WI38 (cell line): ENCODE measurements at regions not wholly inside any gene's neighbourhood (a gene's known extent, or its start where the extent isn't known, plus 50 kb on each side); places are given as distances from the start of the nearest gene placed in this dataset.

Source experiments
- H3K4me3 ChIP-seq: 2 replicates; pipeline ENCODE4 v1.5.1; 2011; ENCODE audit warnings: low read depth, mild to moderate bottlenecking, control low read depth, low read length
- TF ChIP-seq, protein P1 (sequence below): IDR thresholded peaks from 2 replicates; pipeline ENCODE4 v1.5.1; 2012; ENCODE audit warnings: low read depth, mild to moderate bottlenecking, control low read depth, low read length

DNA sequence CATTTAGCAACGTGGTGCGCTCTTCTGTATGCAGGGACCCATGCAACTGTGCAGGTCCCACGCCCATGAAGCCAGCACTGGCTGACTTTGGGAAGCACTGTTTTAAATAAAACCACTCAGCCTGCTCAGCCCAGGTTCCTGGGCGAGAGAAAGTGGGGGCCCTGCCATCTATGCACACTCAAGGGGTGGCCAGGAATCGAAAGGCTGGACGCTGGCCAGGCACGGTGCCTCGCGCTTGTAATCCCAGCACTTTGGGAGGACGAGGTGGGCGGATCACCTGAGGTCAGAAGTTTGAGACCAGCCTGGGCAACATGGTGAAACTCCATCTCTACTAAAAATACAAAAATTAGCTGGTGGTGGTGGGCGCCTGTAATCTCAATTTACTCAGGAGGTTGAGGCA is 179.9 kb upstream of the TBX3 start:
- TF ChIP-seq, protein P1, sequence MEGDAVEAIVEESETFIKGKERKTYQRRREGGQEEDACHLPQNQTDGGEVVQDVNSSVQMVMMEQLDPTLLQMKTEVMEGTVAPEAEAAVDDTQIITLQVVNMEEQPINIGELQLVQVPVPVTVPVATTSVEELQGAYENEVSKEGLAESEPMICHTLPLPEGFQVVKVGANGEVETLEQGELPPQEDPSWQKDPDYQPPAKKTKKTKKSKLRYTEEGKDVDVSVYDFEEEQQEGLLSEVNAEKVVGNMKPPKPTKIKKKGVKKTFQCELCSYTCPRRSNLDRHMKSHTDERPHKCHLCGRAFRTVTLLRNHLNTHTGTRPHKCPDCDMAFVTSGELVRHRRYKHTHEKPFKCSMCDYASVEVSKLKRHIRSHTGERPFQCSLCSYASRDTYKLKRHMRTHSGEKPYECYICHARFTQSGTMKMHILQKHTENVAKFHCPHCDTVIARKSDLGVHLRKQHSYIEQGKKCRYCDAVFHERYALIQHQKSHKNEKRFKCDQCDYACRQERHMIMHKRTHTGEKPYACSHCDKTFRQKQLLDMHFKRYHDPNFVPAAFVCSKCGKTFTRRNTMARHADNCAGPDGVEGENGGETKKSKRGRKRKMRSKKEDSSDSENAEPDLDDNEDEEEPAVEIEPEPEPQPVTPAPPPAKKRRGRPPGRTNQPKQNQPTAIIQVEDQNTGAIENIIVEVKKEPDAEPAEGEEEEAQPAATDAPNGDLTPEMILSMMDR: no peak
- no peak overlapping the region for H3K4me3 ChIP-seq

DNA sequence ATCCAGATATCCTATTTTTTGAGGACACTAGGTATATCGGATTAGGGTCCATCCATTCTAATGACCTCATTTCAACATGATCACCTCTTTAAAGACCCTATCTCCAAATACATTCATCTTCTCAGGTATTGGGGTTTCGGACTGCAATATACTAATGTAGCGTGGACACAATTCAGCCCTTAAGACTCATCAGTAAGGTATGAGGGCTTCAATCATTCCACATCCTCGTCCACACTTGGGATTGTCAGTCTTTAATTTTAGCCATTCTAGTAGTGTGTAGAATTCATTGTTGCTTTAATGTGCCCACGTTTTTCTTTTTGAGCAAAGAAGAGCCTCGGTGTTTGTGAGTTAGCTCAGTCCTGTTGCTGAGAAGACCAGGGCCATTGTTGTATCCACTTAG is 177.0 kb upstream of the TBX3 start:
- TF ChIP-seq, protein P1: no peak
- no peak overlapping the region for H3K4me3 ChIP-seq

DNA sequence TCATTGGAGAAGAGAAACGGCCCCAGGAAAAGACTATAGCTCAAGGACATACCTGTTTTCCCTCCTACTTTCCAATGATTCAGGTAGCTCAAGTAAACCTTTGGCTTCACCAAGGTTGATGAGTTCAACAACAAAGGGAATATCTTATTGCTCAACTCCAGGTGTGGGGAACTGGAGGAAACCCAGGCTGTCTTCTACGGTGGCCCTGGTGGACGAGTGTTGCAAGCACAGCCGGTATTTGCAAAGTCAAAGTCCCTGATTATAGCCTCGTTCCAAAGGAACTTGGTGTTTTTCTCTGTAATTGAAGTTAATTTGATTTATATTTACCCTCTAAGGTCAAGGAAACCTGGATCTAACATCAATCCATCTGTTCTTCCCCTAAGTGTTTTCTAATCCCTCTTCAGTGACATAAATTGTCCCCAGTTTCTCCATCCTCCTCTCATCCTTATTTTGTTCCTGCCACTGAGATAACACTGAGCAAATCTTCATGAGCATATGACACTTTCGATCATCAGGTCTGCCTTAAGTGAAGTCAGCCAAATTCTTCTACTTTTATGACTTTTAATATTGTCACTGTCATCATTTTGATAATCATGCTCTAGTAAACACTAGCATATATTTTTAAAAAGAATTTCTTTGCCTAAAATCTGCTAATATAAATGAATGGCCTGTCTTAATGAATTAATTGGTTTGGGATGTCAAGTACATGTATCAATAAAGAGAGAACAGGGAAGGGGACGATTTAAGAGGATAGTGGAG is 174.6 kb upstream of the TBX3 start:
- no peak overlapping the region for H3K4me3 ChIP-seq
- TF ChIP-seq, protein P1: peak; percentile 21; the same call in 1 of the 2 replicates

DNA sequence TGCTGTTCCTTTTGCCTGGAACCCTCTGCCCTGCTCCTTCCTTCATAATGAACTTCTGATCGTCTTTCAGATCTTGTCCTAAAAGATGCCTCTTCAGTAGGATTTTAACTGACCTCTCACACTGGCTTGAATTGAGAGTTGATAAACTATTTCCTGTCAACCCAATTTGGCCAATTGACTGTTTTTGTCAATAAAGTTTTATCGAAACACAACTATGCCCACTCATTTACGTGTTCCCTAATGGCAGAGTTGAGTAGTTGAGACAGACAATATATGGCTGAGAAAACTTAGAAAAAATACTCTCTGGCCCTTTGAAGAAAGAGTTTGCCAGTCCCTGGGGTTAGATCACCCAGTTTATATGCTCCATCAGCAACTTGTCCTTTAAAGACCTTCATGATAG is 171.7 kb upstream of the TBX3 start:
- TF ChIP-seq, protein P1: no peak
- no peak overlapping the region for H3K4me3 ChIP-seq

DNA sequence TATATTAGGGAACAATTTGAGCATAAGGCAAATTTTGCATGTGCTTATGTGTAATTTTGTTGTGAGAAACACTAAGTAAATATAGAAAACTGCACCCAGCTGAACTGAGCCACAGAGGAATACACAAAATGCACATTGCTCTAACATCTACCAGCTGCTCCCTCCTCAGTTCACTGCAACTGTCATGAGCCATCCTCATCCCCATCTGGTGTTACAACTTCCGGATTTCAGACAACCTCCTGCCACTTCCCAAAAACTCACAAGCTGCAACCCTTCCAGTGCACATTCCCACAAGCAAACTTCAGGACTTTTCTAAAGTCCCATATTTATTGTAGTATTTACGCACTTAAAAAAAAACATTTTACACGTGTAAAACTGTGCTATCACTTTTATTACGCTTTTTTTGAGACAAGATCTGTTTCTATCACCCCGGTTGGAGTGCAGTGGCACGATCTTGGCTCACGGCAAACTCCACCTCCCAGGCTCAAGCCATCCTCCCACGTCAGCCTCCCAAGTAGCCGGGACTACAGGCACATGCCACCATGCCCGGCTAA is 169.1 kb upstream of the TBX3 start:
- TF ChIP-seq, protein P1: no peak
- no peak overlapping the region for H3K4me3 ChIP-seq

DNA sequence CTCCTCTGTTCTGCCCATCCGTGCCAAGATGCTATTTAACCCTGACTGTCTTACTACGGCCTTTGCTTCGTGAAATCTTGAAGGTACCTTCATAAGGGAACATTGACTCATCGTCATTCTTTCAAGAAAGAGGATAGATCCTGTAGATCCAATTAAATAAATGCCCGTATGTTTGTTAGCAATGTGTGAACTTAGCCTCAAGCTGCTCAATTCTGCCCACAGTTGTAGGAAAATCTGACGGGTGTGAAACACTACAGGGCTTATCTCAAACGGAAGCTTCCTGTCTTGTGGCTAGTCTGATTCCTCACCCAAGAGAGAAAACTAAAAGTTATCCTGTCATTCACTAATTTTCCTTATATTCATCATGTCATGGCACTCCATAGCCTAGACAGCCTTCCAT is 168.0 kb upstream of the TBX3 start:
- TF ChIP-seq, protein P1: no peak
- no peak overlapping the region for H3K4me3 ChIP-seq

DNA sequence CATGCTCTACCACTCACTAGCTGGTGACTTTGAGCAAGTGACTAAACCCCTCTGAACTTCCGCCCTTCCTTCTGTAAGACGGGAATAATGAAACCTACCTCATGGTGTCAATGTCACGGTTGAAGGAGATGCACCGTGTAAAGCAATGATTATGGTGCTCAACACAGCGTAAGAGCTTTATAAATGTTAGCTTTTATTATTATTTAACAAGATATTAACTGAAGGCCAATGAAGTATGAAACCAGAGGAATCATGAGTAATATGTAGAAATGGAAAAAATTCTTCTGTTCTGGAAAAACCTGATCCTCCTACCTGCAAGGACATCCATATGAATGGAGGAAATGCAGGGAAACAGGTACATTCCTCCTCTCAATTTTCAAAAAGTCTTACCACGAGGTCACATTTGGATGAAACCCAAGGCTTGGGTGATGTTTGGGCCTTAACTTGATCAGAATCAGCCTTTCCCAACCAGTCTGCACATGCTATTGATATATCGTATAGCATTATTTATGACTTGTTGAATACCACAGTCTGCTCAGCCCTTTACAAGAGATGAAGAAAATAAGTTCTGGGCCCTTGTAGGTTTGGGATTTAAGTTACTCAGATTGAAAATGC is 166.8 kb upstream of the TBX3 start:
- H3K4me3 ChIP-seq: no peak overlapping the region
- TF ChIP-seq, protein P1: no peak
